ENCODE measurements at regions not wholly inside any gene's neighbourhood (a gene's known extent, or its start where the extent isn't known, plus 50 kb on each side); places are given as distances from the start of the nearest gene placed in this dataset.

DNA sequence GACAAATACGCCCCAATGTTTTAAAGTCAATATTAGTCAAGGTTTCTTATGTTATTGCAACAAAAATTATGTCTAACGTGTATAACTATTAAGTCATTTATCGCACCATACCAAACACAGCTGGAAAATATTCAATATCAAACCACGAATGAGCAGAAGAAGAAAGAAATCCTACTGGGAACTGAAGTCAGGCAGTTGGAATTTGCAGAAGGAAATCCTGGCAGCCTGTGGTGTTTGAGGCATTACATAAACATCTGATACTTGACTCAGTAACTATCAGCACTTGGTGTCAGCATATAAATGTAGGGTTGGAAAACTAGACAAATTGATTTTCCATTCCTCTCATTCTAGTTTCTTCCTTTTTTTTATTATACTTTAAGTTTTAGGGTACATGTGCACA, 83.4 kb upstream of the NUPR2 start:
- H3K4me2 ChIP-seq (ENCODE audit: insufficient read depth in 1 of 2, low read depth in 2 of 2, low read length in 2 of 2), result no peak overlapping the region
- no peaks in the 10 kb centered on the region for H3K36me3 ChIP-seq (ENCODE audit: control insufficient read depth in 2 of 4, insufficient read depth in 4 of 4, low read length in 3 of 4)
- no peak overlapping the region for H2BK12ac ChIP-seq (ENCODE audit: low read depth, low read length)
- no peaks in the 10 kb centered on the region for H3K79me2 ChIP-seq (ENCODE audit: control insufficient read depth in 1 of 2, insufficient read depth in 2 of 2, low read length in 2 of 2)
- H3K9me3 ChIP-seq (ENCODE audit: insufficient read depth in 2 of 2, low read depth in 1 of 2, low read length in 1 of 2), result peaks cover 34 to 71% of the 10 kb centered on the region in 2 experiments
- no peaks in the 10 kb centered on the region for H3K27me3 ChIP-seq (replicated peaks in 1 of 4; ENCODE audit: control insufficient read depth in 3 of 4, extremely low read depth in 1 of 4, insufficient read depth in 3 of 4, low read length in 3 of 4)
- H4K20me1 ChIP-seq (replicated peaks in 1 of 2; ENCODE audit: control insufficient read depth in 1 of 2, insufficient read depth in 2 of 2, low read length in 2 of 2), result no peaks in the 10 kb centered on the region
- H3K18ac ChIP-seq (ENCODE audit: extremely low read depth, low read length), result no peak overlapping the region
- CTCF ChIA-PET (ENCODE audit: partially characterized antibody), result no interaction called here
- FAIRE-seq (no peak), DNase-seq (ENCODE audit: low read depth in 1 of 2, low spot score in 2 of 2) (no peak)
- no peak overlapping the region for H4K5ac ChIP-seq (ENCODE audit: insufficient read length, low read depth, low read length)
- H3K4me3 ChIP-seq (ENCODE audit: extremely low read depth in 1 of 4, insufficient read depth in 2 of 4, low read depth in 3 of 4, low read length in 4 of 4), result no peak overlapping the region
- no peak overlapping the region for H2BK5ac ChIP-seq (ENCODE audit: low read depth, low read length)
- H2BK15ac ChIP-seq (ENCODE audit: low read length), result no peak overlapping the region
- POLR2A ChIA-PET (ENCODE audit: partially characterized antibody), result no interaction called here
- no peak for TF ChIP-seq SIN3A (conservative IDR thresholded peaks at IDR 0.05 in 1 of 2, IDR thresholded peaks at IDR 0.05 in 1 of 2; ENCODE audit: low read depth in 1 of 2, low read length in 2 of 2)
- no peak for TF ChIP-seq TAF1 (IDR thresholded peaks at IDR 0.05; ENCODE audit: low read depth, low read length)
- no peak for TF ChIP-seq BCL11A (IDR thresholded peaks at IDR 0.05; ENCODE audit: low read depth in 2 of 2, low read length in 2 of 2)
- TF ChIP-seq JUN (IDR thresholded peaks at IDR 0.05; ENCODE audit: low read depth, low read length), result no peak
- TF ChIP-seq EZH2 (IDR thresholded peaks at IDR 0.05; ENCODE audit: low read depth, low read length, severe bottlenecking), result no peak
- TF ChIP-seq BRCA1 (IDR thresholded peaks at IDR 0.05; ENCODE audit: low read depth, low read length), result no peak
- TF ChIP-seq CEBPB (IDR thresholded peaks at IDR 0.05; ENCODE audit: low read depth, low read length), result no peak
- TF ChIP-seq MAFK (IDR thresholded peaks at IDR 0.05; ENCODE audit: low read depth, low read length), result no peak
- TF ChIP-seq YY1 (IDR thresholded peaks at IDR 0.05; ENCODE audit: low read depth, low read length), result no peak
- H4K8ac ChIP-seq (ENCODE audit: extremely low read depth, insufficient read depth, low read length), result no peak overlapping the region
- H4K91ac ChIP-seq (replicated peaks; ENCODE audit: insufficient read length, low read length), result no peak overlapping the region
- no peak overlapping the region for H2BK120ac ChIP-seq (replicated peaks; ENCODE audit: low read depth, low read length)
- H3K9ac ChIP-seq (replicated peaks in 1 of 4; ENCODE audit: extremely low read depth in 1 of 4, low read depth in 3 of 4, low read length in 3 of 4), result no peak overlapping the region
- H2BK20ac ChIP-seq (ENCODE audit: low read length), result no peak overlapping the region
- no peak overlapping the region for H3K4ac ChIP-seq (replicated peaks; ENCODE audit: insufficient read length, low read depth, low read length)
- H3K4me1 ChIP-seq (replicated peaks in 1 of 4; ENCODE audit: control insufficient read depth in 3 of 4, insufficient read depth in 4 of 4, low read length in 3 of 4), result no peaks in the 10 kb centered on the region
- H3K14ac ChIP-seq (ENCODE audit: insufficient read length), result no peak overlapping the region
- no peak overlapping the region for H2AFZ ChIP-seq (ENCODE audit: low read length)
- no peaks in the 10 kb centered on the region for H3K23me2 ChIP-seq (ENCODE audit: low read depth, low read length)
- WGBS, 2 experiments (ENCODE audit: extremely low coverage in 1 of 2, insufficient coverage in 1 of 2, insufficient read length in 1 of 2, insufficient replicate concordance in 2 of 2, low coverage in 1 of 2, low lambda C conversion rate in 2 of 2, missing lambda C conversion rate in 1 of 2), result 86% methylated on average over 4 of the region's 4 CpGs; no CpG with 5 or more reads in 1 of the 2 experiments
- no peak overlapping the region for H2AK5ac ChIP-seq (ENCODE audit: low read depth, low read length)
- H3K27ac ChIP-seq (ENCODE audit: low read depth, low read length), result no peak overlapping the region
- no peaks in the 10 kb centered on the region for H3K79me1 ChIP-seq (ENCODE audit: low read depth, low read length)
- H3K23ac ChIP-seq (ENCODE audit: insufficient read length), result no peak overlapping the region
- no peak overlapping the region for H3K56ac ChIP-seq (replicated peaks; ENCODE audit: insufficient read length, low read depth, low read length)

Measured in H1 (cell line).